A549 (cell line): ENCODE measurements at regions not wholly inside any gene's neighbourhood (a gene's known extent, or its start where the extent isn't known, plus 50 kb on each side); places are given as distances from the start of the nearest gene placed in this dataset.

ENCODE experiments used
- ATAC-seq, 2 experiments: fragments of 200-7000 bp in 1 of 2; fragments of >200 bp in 1 of 2; cut with Nextera tagmentation in 1 of 2; cut with Tn5 transposase in 1 of 2; 3 replicates each; pipeline versions ENCODE4 v1.8.0 to v1.9.1; 2018 to 2020; ENCODE audit warnings: mild to moderate bottlenecking in 1 of 2, moderate library complexity in 1 of 2
- CTCF ChIA-PET: fragments of 300-600 bp; sonication (Branson Sonifier 250); formaldehyde crosslinking; extraction: SDS; loops from one replicate; lab custom pipeline; 2021; ENCODE audit warnings: antibody characterized with exemption, inconsistent platforms; lab: Yijun Ruan, JAX
- POLR2A ChIA-PET: fragments of 350-600 bp; formaldehyde crosslinking; extraction: SDS; loops from one replicate; lab custom pipeline; 2021; ENCODE audit warnings: antibody characterized with exemption, inconsistent platforms; lab: Yijun Ruan, JAX
- DNase-seq, 2 experiments: peaks; one replicate each; pipeline versions ENCODE4 v3.0.0 to v3.0.0-alpha.2; 2011 to 2016; ENCODE audit warnings: low read depth in 1 of 2, low spot score in 1 of 2
- FAIRE-seq: peaks from 2 replicates; lab custom pipeline; 2011; peaks lifted over from hg19 to GRCh38; lab: Jason Lieb, UNC
- H3K27ac ChIP-seq, 2 experiments: fragments of >200 bp; sonication (Bioruptor Twin); formaldehyde crosslinking; 3 replicates each; pipeline ENCODE4 v1.5.1; 2016 to 2017
- H3K4me1 ChIP-seq: fragments of >200 bp; sonication (Bioruptor Twin); formaldehyde crosslinking; 3 replicates; pipeline ENCODE4 v1.6.1; 2016
- H3K4me2 ChIP-seq: fragments of >200 bp; sonication (Bioruptor Twin); formaldehyde crosslinking; 3 replicates; pipeline ENCODE4 v1.6.1; 2016
- H3K4me3 ChIP-seq: fragments of >200 bp; sonication (Bioruptor Twin); formaldehyde crosslinking; 3 replicates; pipeline ENCODE4 v1.5.1; 2016
- H3K9me3 ChIP-seq: fragments of >200 bp; sonication (Bioruptor Twin); formaldehyde crosslinking; 3 replicates; pipeline ENCODE4 v1.6.1; 2016
- ATOH8 ChIP-seq: fragments of 250-450 bp; sonication (Bioruptor Pico); IDR thresholded peaks from 2 replicates; pipeline ENCODE4 v1.5.0; 2020; ENCODE audit warnings: low read depth, mild to moderate bottlenecking, moderate library complexity
- CBX2 ChIP-seq: fragments of 200-600 bp; sonication (generic); IDR thresholded peaks from 2 replicates; pipeline ENCODE4 v1.6.1; 2016; ENCODE audit warnings: low read depth, mild to moderate bottlenecking, borderline replicate concordance
- CEBPB ChIP-seq, 2 experiments: fragments of >200 bp in 1 of 2; sonication (Bioruptor Twin) in 1 of 2; formaldehyde crosslinking in 1 of 2; IDR thresholded peaks; 2 replicates each; pipeline ENCODE4 v1.6.1; 2012 to 2016
- CHD2 ChIP-seq: fragments of 150-350 bp; IDR thresholded peaks from 2 replicates; pipeline ENCODE4 v1.6.1; 2014; ENCODE audit warnings: low read length; ENCODE audit not compliant: partially characterized antibody
- EHF ChIP-seq: fragments of 250-450 bp; sonication (Bioruptor Pico); IDR thresholded peaks from 2 replicates; pipeline ENCODE4 v1.5.0; 2020; ENCODE audit warnings: mild to moderate bottlenecking
- FOSB ChIP-seq: fragments of 250-450 bp; sonication (Bioruptor Pico); IDR thresholded peaks from 2 replicates; pipeline ENCODE4 v1.5.0; 2020; ENCODE audit warnings: mild to moderate bottlenecking, moderate library complexity
- GATA3 ChIP-seq: IDR thresholded peaks from 2 replicates; pipeline ENCODE4 v1.6.1; 2012; ENCODE audit warnings: borderline replicate concordance
- HES2 ChIP-seq: fragments of >200 bp; sonication (Bioruptor Twin); formaldehyde crosslinking; IDR thresholded peaks from 2 replicates; pipeline ENCODE4 v1.6.1; 2016
- KDM1A ChIP-seq: fragments of 200-600 bp; sonication (generic); IDR thresholded peaks from 2 replicates; pipeline ENCODE4 v1.6.1; 2016; ENCODE audit warnings: low read depth, mild to moderate bottlenecking
- KDM5A ChIP-seq: fragments of 200-600 bp; sonication (generic); IDR thresholded peaks from 2 replicates; pipeline ENCODE4 v1.6.1; 2016; ENCODE audit warnings: antibody characterized with exemption, mild to moderate bottlenecking
- MAFK ChIP-seq: fragments of 450-650 bp; IDR thresholded peaks from 2 replicates; pipeline ENCODE4 v1.6.1; 2014; ENCODE audit not compliant: partially characterized antibody
- MYC ChIP-seq: IDR thresholded peaks from 2 replicates; pipeline ENCODE4 v1.6.1; 2012; ENCODE audit warnings: mild to moderate bottlenecking, inconsistent platforms, low read length, improper control_type of control experiment, borderline replicate concordance
- NPAS2 ChIP-seq: fragments of 250-450 bp; sonication (Bioruptor Pico); IDR thresholded peaks from 2 replicates; pipeline ENCODE4 v1.8.0; 2022; ENCODE audit warnings: mild to moderate bottlenecking, moderate library complexity, borderline replicate concordance
- NR3C1 ChIP-seq: fragments of >200 bp; sonication (Bioruptor Twin); formaldehyde crosslinking; IDR thresholded peaks from 3 replicates; pipeline ENCODE4 v1.6.1; 2017
- RAD21 ChIP-seq, 2 experiments: fragments of >200 bp in 1 of 2; sonication (Bioruptor Twin) in 1 of 2; formaldehyde crosslinking in 1 of 2; IDR thresholded peaks in 1 of 2; conservative IDR thresholded peaks in 1 of 2; 2 replicates in 1 of 2; 3 replicates in 1 of 2; pipeline ENCODE4 v1.6.1; 2012 to 2018; ENCODE audit warnings: inconsistent platforms in 1 of 2
- RCOR1 ChIP-seq: fragments of 150-350 bp; IDR thresholded peaks from 2 replicates; pipeline ENCODE4 v1.6.1; 2014; ENCODE audit warnings: antibody characterized with exemption, low read length, low read depth
- SMC3 ChIP-seq: fragments of >200 bp; sonication (Bioruptor Twin); formaldehyde crosslinking; IDR thresholded peaks from 3 replicates; pipeline ENCODE4 v1.6.1; 2018; ENCODE audit warnings: inconsistent platforms
- SREBF2 ChIP-seq: fragments of 450-650 bp; IDR thresholded peaks from 2 replicates; pipeline ENCODE4 v1.6.1; 2014; ENCODE audit warnings: mild to moderate bottlenecking, moderate library complexity
- TFCP2L1 ChIP-seq: fragments of 250-450 bp; sonication (Bioruptor Pico); IDR thresholded peaks from 2 replicates; pipeline ENCODE4 v1.5.0; 2021; ENCODE audit warnings: mild to moderate bottlenecking
- USF2 ChIP-seq: fragments of 450-650 bp; IDR thresholded peaks from 2 replicates; pipeline ENCODE4 v1.6.1; 2014; ENCODE audit warnings: antibody characterized with exemption
- ZSCAN20 ChIP-seq: fragments of 250-450 bp; sonication (Bioruptor Pico); IDR thresholded peaks from 2 replicates; pipeline ENCODE4 v1.8.0; 2022; ENCODE audit warnings: mild to moderate bottlenecking, moderate library complexity
- WGBS: methylation state at CpG from one replicate; pipeline ENCODE4 v1.1.6; 2017; ENCODE audit errors: missing lambda C conversion rate; 5-methylcytosine and 5-hydroxymethylcytosine counted together

- no peak for TF ChIP-seq CBX2
- TF ChIP-seq, all 56 proteins: peak for 0
Observed at GRCh38 chr2:196322973-196323810, 151.8 kb upstream of the STK17B start (continued).

- TF ChIP-seq CEBPB (IDR thresholded peaks at IDR 0.05) (no peak), RAD21 (conservative IDR thresholded peaks at IDR 0.05 in 1 of 2, IDR thresholded peaks at IDR 0.05 in 1 of 2) (no peak), ZSCAN20 (no peak), TFCP2L1 (CRISPR knock-in tag) (no peak), CHD2 (no peak), NR3C1 (no peak), KDM1A (no peak), SREBF2 (no peak)
- H3K27ac ChIP-seq, result no peak overlapping the region
- no peak for ATAC-seq
- H3K4me1 ChIP-seq, result 0 out of 3 replicates have a peak, but pooled peaks cover 4% of the 10 kb centered on the region
- ChIA-PET CTCF (interaction anchor here (2.6 kb wide), 1 partner anchor 13 kb away, joined by 15 read pairs; no protein-coding TSS in a partner anchor), POLR2A (no interaction called here)
- no peaks in the 10 kb centered on the region for H3K9me3 ChIP-seq
- no peak overlapping the region for H3K4me3 ChIP-seq
- no peak for DNase-seq
- WGBS, result 99% methylated on average over 2 of the region's 2 CpGs
- no peak for FAIRE-seq
- H3K4me2 ChIP-seq, result no peak overlapping the region
Observed at GRCh38 chr2:196324211-196324610, 152.8 kb upstream of the STK17B start.

- POLR2A ChIA-PET, result no interaction called here
- TF ChIP-seq SMC3 (no peak), NPAS2 (CRISPR knock-in tag) (no peak)
- TF ChIP-seq, all 56 proteins: peak for 0
- Histone ChIP-seq H3K9me3 (no peaks in the 10 kb centered on the region), H3K4me1 (peaks cover 16% of the 10 kb centered on the region), H3K4me2 (no peak overlapping the region), H3K27ac (no peak overlapping the region), H3K4me3 (no peak overlapping the region)
- DNase-seq, result no peak
- CTCF ChIA-PET, result interaction anchor here (0.9 to 1.4 kb wide), 3 partner anchors 9 to 30 kb away, joined by 3 to 4 read pairs (median 3); no protein-coding TSS in a partner anchor
- WGBS, result 58% methylated on average over 3 of the region's 3 CpGs
- no peak for FAIRE-seq
- no peak for ATAC-seq
Observed at GRCh38 chr2:196328088-196328680, 156.8 kb upstream of the STK17B start.

- 74% methylated on average over 2 of the region's 2 CpGs for WGBS
- FAIRE-seq, result no peak
- ChIA-PET POLR2A (no interaction called here), CTCF (interaction anchor here (0.9 to 1.4 kb wide), 3 partner anchors 11 to 124 kb away, joined by 3 read pairs; no protein-coding TSS in a partner anchor)
- H3K9me3 ChIP-seq, result no peaks in the 10 kb centered on the region
- no peak for DNase-seq
- no peak overlapping the region for H3K27ac ChIP-seq
- peaks cover 22% of the 10 kb centered on the region for H3K4me1 ChIP-seq
- no peak for TF ChIP-seq GATA3
- TF ChIP-seq HES2, result no peak
- no peak for TF ChIP-seq SREBF2
- no peak for TF ChIP-seq RAD21 (conservative IDR thresholded peaks at IDR 0.05 in 1 of 2, IDR thresholded peaks at IDR 0.05 in 1 of 2)
- no peak for TF ChIP-seq MAFK
- no peak for TF ChIP-seq KDM5A
- TF ChIP-seq FOSB (CRISPR knock-in tag), result no peak
- TF ChIP-seq EHF (CRISPR knock-in tag), result no peak
- TF ChIP-seq USF2, result no peak
- no peak for TF ChIP-seq RCOR1
- no peak for TF ChIP-seq MYC
- TF ChIP-seq ATOH8 (CRISPR knock-in tag), result no peak
- H3K4me3 ChIP-seq, result no peak overlapping the region
- no peak overlapping the region for H3K4me2 ChIP-seq
- ATAC-seq, result no peak
Observed at GRCh38 chr2:196329959-196330358, 158.6 kb upstream of the STK17B start.
